GM23338 (cell line): ENCODE measurements at regions not wholly inside any gene's neighbourhood (a gene's known extent, or its start where the extent isn't known, plus 50 kb on each side); places are given as distances from the start of the nearest gene placed in this dataset.

Experiments used
- ATAC-seq: fragments of 200-7000 bp; cut with Tn5 transposase; 3 replicates; pipeline ENCODE4 v1.9.1; 2020
- DNase-seq: peaks from one replicate; pipeline ENCODE4 v3.0.0-alpha.2; 2015; ENCODE audit warnings: low spot score
- H2AFZ ChIP-seq: fragments of 200-600 bp; sonication (generic); 2 replicates; pipeline ENCODE4 v1.8.0; 2016; ENCODE audit warnings: antibody characterized with exemption, mild to moderate bottlenecking, moderate library complexity
- H3F3A ChIP-seq: fragments of 200-600 bp; sonication (generic); replicated peaks from 2 replicates; pipeline ENCODE4 v1.8.0; 2017; ENCODE audit warnings: antibody characterized with exemption, mixed run types, low read depth
- H3K27ac ChIP-seq: fragments of 200-600 bp; sonication (generic); 2 replicates; pipeline ENCODE4 v1.6.1; 2016; ENCODE audit warnings: low read depth
- H3K27me3 ChIP-seq: fragments of 200-600 bp; sonication (generic); 2 replicates; pipeline ENCODE4 v1.8.0; 2016; ENCODE audit warnings: mild to moderate bottlenecking, mixed run types, moderate library complexity; ENCODE audit not compliant: insufficient read depth
- H3K36me3 ChIP-seq: fragments of 200-600 bp; sonication (generic); 2 replicates; pipeline ENCODE4 v1.8.0; 2016; ENCODE audit warnings: mild to moderate bottlenecking; ENCODE audit not compliant: insufficient read depth
- H3K4me1 ChIP-seq: fragments of 200-600 bp; sonication (generic); 2 replicates; pipeline ENCODE4 v1.8.0; 2016; ENCODE audit warnings: mild to moderate bottlenecking, moderate library complexity; ENCODE audit not compliant: insufficient read depth
- H3K4me2 ChIP-seq: fragments of 200-600 bp; sonication (generic); 2 replicates; pipeline ENCODE4 v1.7.1; 2017; ENCODE audit warnings: mixed run types
- H3K4me3 ChIP-seq: fragments of 200-600 bp; sonication (generic); 2 replicates; pipeline ENCODE4 v1.6.1; 2016; ENCODE audit warnings: mixed run types
- H3K79me2 ChIP-seq: fragments of 200-600 bp; sonication (generic); replicated peaks from 2 replicates; pipeline ENCODE4 v1.8.0; 2017; ENCODE audit warnings: mild to moderate bottlenecking; ENCODE audit not compliant: insufficient read depth
- H3K9me2 ChIP-seq: fragments of 200-600 bp; sonication (generic); 2 replicates; pipeline ENCODE4 v1.8.0; 2017; ENCODE audit not compliant: insufficient read depth
- H4K20me1 ChIP-seq: fragments of 200-600 bp; sonication (generic); replicated peaks from 2 replicates; pipeline ENCODE4 v1.8.0; 2017; ENCODE audit warnings: mild to moderate bottlenecking; ENCODE audit not compliant: insufficient read depth
- H3K27ac Mint-ChIP-seq: 2 replicates; pipeline ENCODE4 v1.8.0; 2020; ENCODE audit warnings: inconsistent platforms, mild to moderate bottlenecking, moderate library complexity, mixed read lengths
- H3K27me3 Mint-ChIP-seq: 3 replicates; pipeline ENCODE4 v1.8.0; 2022; ENCODE audit warnings: low read depth, mild to moderate bottlenecking, moderate library complexity, mixed read lengths, inconsistent platforms; ENCODE audit not compliant: insufficient read depth, poor library complexity
- H3K36me3 Mint-ChIP-seq: 3 replicates; pipeline ENCODE4 v1.8.0; 2021; ENCODE audit warnings: low read depth, mild to moderate bottlenecking, inconsistent platforms, moderate library complexity, mixed read lengths
- H3K4me1 Mint-ChIP-seq: 3 replicates; pipeline ENCODE4 v1.8.0; 2020; ENCODE audit warnings: mild to moderate bottlenecking, inconsistent platforms, mixed read lengths
- H3K4me3 Mint-ChIP-seq: 3 replicates; pipeline ENCODE4 v1.8.0; 2021; ENCODE audit warnings: moderate library complexity, mild to moderate bottlenecking, inconsistent platforms, mixed read lengths
- H3K9me3 Mint-ChIP-seq: 3 replicates; pipeline ENCODE4 v1.8.0; 2020; ENCODE audit warnings: moderate library complexity, mild to moderate bottlenecking, inconsistent platforms, mixed read lengths
- NANOG ChIP-seq: IDR thresholded peaks from 2 replicates; pipeline ENCODE4 v1.6.1; 2016; ENCODE audit warnings: antibody characterized with exemption, borderline replicate concordance
- ZNF114 ChIP-seq: fragments of 250-450 bp; sonication (Bioruptor Pico); IDR thresholded peaks from 2 replicates; pipeline ENCODE4 v1.5.0; 2020; ENCODE audit warnings: mild to moderate bottlenecking, moderate library complexity
- TF ChIP-seq, protein P1 (sequence below): IDR thresholded peaks from one replicate; pipeline ENCODE4 v1.6.1; 2018; ENCODE audit warnings: antibody characterized with exemption; ENCODE audit not compliant: unreplicated experiment
- TF ChIP-seq, protein P2 (sequence below), 2 experiments: fragments of 200-600 bp in 1 of 2; sonication (generic) in 1 of 2; conservative IDR thresholded peaks; 2 replicates each; pipeline versions ENCODE4 v1.5.1 to v1.6.1; 2016 to 2017; ENCODE audit warnings: antibody characterized with exemption in 2 of 2, low read depth in 2 of 2, mild to moderate bottlenecking in 2 of 2, moderate library complexity in 1 of 2
- TF ChIP-seq, protein P3 (sequence below): fragments of 250-450 bp; sonication (Bioruptor Pico); IDR thresholded peaks from 2 replicates; pipeline ENCODE4 v1.5.0; 2020; ENCODE audit warnings: mild to moderate bottlenecking, moderate library complexity

DNA sequence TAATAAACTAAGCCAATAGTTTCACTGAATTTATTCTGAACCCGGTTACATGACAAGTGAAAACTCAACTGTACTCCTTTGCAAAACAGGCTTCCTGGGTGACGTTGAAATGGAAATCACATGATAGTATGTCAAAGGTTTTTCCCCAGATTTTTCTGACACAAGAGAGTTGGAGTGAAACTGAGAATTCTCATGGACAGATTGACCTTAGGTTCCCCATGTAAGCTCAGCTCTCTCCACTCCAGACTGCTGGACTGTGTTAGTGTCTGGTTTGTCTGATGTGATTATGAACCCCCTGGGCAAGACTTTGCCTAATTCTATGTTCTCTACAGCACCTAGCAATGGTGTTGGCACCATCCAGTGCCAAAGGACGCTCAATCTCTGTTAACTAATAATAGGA is 219.7 kb upstream of the COL8A1 start:
- H3K27me3 ChIP-seq, result no peaks in the 10 kb centered on the region
- no peak overlapping the region for H2AFZ ChIP-seq
- Mint-ChIP-seq H3K4me1 (no peaks in the 10 kb centered on the region), H3K27me3 (peaks cover 4% of the 10 kb centered on the region), H3K27ac (no peak overlapping the region), H3K36me3 (no peaks in the 10 kb centered on the region), H3K4me3 (no peak overlapping the region), H3K9me3 (no peaks in the 10 kb centered on the region)
- no peak overlapping the region for H3K4me3 ChIP-seq
- DNase-seq (no peak), ATAC-seq (no peak)
- H3K27ac ChIP-seq, result no peak overlapping the region
- H3K4me1 ChIP-seq, result peaks cover 5% of the 10 kb centered on the region; the same call in 1 of the 2 replicates
- TF ChIP-seq ZNF114, result no peak
- TF ChIP-seq, protein P1, sequence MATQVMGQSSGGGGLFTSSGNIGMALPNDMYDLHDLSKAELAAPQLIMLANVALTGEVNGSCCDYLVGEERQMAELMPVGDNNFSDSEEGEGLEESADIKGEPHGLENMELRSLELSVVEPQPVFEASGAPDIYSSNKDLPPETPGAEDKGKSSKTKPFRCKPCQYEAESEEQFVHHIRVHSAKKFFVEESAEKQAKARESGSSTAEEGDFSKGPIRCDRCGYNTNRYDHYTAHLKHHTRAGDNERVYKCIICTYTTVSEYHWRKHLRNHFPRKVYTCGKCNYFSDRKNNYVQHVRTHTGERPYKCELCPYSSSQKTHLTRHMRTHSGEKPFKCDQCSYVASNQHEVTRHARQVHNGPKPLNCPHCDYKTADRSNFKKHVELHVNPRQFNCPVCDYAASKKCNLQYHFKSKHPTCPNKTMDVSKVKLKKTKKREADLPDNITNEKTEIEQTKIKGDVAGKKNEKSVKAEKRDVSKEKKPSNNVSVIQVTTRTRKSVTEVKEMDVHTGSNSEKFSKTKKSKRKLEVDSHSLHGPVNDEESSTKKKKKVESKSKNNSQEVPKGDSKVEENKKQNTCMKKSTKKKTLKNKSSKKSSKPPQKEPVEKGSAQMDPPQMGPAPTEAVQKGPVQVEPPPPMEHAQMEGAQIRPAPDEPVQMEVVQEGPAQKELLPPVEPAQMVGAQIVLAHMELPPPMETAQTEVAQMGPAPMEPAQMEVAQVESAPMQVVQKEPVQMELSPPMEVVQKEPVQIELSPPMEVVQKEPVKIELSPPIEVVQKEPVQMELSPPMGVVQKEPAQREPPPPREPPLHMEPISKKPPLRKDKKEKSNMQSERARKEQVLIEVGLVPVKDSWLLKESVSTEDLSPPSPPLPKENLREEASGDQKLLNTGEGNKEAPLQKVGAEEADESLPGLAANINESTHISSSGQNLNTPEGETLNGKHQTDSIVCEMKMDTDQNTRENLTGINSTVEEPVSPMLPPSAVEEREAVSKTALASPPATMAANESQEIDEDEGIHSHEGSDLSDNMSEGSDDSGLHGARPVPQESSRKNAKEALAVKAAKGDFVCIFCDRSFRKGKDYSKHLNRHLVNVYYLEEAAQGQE, result no peak
- H3F3A ChIP-seq, result no peaks in the 10 kb centered on the region
- no peaks in the 10 kb centered on the region for H4K20me1 ChIP-seq
- peaks cover 13% of the 10 kb centered on the region for H3K9me2 ChIP-seq
- no peaks in the 10 kb centered on the region for H3K36me3 ChIP-seq
- no peaks in the 10 kb centered on the region for H3K79me2 ChIP-seq
- no peak overlapping the region for H3K4me2 ChIP-seq

DNA sequence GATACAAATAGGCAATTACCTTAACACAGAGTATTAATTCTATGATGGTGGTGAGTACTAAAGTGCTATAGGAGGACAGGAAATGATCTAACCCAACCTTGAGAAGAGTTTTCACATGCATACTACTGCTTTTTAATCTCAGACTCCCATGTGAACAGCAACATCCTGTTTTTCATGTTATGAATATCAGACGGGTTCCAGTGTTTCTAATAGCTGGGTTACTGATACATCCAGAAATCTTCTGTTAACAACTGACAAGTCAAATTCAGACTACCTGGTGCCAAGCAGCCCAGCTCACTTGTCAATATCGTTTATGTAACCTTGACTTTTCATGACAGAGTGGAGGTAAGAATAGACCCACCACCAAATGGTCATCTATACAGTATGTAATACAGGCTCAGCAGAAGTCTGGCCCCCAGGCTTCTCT is 220.2 kb upstream of the COL8A1 start:
- H3K27ac ChIP-seq, result no peak overlapping the region
- Mint-ChIP-seq H3K27me3 (peaks cover 4% of the 10 kb centered on the region), H3K36me3 (no peaks in the 10 kb centered on the region), H3K4me3 (no peak overlapping the region), H3K27ac (no peak overlapping the region), H3K4me1 (no peaks in the 10 kb centered on the region), H3K9me3 (no peaks in the 10 kb centered on the region)
- no peak overlapping the region for H3K4me3 ChIP-seq
- H3K27me3 ChIP-seq, result no peaks in the 10 kb centered on the region
- H3K36me3 ChIP-seq, result no peaks in the 10 kb centered on the region
- no peak overlapping the region for H2AFZ ChIP-seq
- ATAC-seq (no peak), DNase-seq (no peak)
- H3K4me2 ChIP-seq, result no peak overlapping the region
- no peaks in the 10 kb centered on the region for H3K79me2 ChIP-seq
- H3K9me2 ChIP-seq, result peaks cover 13% of the 10 kb centered on the region
- no peaks in the 10 kb centered on the region for H4K20me1 ChIP-seq
- no peaks in the 10 kb centered on the region for H3K4me1 ChIP-seq
- no peaks in the 10 kb centered on the region for H3F3A ChIP-seq
- no peak for TF ChIP-seq NANOG
- TF ChIP-seq, protein P2, sequence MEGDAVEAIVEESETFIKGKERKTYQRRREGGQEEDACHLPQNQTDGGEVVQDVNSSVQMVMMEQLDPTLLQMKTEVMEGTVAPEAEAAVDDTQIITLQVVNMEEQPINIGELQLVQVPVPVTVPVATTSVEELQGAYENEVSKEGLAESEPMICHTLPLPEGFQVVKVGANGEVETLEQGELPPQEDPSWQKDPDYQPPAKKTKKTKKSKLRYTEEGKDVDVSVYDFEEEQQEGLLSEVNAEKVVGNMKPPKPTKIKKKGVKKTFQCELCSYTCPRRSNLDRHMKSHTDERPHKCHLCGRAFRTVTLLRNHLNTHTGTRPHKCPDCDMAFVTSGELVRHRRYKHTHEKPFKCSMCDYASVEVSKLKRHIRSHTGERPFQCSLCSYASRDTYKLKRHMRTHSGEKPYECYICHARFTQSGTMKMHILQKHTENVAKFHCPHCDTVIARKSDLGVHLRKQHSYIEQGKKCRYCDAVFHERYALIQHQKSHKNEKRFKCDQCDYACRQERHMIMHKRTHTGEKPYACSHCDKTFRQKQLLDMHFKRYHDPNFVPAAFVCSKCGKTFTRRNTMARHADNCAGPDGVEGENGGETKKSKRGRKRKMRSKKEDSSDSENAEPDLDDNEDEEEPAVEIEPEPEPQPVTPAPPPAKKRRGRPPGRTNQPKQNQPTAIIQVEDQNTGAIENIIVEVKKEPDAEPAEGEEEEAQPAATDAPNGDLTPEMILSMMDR (conservative IDR thresholded peaks at IDR 0.05; ENCODE audit: low read depth in 2 of 2), result no peak
- TF ChIP-seq, protein P3, sequence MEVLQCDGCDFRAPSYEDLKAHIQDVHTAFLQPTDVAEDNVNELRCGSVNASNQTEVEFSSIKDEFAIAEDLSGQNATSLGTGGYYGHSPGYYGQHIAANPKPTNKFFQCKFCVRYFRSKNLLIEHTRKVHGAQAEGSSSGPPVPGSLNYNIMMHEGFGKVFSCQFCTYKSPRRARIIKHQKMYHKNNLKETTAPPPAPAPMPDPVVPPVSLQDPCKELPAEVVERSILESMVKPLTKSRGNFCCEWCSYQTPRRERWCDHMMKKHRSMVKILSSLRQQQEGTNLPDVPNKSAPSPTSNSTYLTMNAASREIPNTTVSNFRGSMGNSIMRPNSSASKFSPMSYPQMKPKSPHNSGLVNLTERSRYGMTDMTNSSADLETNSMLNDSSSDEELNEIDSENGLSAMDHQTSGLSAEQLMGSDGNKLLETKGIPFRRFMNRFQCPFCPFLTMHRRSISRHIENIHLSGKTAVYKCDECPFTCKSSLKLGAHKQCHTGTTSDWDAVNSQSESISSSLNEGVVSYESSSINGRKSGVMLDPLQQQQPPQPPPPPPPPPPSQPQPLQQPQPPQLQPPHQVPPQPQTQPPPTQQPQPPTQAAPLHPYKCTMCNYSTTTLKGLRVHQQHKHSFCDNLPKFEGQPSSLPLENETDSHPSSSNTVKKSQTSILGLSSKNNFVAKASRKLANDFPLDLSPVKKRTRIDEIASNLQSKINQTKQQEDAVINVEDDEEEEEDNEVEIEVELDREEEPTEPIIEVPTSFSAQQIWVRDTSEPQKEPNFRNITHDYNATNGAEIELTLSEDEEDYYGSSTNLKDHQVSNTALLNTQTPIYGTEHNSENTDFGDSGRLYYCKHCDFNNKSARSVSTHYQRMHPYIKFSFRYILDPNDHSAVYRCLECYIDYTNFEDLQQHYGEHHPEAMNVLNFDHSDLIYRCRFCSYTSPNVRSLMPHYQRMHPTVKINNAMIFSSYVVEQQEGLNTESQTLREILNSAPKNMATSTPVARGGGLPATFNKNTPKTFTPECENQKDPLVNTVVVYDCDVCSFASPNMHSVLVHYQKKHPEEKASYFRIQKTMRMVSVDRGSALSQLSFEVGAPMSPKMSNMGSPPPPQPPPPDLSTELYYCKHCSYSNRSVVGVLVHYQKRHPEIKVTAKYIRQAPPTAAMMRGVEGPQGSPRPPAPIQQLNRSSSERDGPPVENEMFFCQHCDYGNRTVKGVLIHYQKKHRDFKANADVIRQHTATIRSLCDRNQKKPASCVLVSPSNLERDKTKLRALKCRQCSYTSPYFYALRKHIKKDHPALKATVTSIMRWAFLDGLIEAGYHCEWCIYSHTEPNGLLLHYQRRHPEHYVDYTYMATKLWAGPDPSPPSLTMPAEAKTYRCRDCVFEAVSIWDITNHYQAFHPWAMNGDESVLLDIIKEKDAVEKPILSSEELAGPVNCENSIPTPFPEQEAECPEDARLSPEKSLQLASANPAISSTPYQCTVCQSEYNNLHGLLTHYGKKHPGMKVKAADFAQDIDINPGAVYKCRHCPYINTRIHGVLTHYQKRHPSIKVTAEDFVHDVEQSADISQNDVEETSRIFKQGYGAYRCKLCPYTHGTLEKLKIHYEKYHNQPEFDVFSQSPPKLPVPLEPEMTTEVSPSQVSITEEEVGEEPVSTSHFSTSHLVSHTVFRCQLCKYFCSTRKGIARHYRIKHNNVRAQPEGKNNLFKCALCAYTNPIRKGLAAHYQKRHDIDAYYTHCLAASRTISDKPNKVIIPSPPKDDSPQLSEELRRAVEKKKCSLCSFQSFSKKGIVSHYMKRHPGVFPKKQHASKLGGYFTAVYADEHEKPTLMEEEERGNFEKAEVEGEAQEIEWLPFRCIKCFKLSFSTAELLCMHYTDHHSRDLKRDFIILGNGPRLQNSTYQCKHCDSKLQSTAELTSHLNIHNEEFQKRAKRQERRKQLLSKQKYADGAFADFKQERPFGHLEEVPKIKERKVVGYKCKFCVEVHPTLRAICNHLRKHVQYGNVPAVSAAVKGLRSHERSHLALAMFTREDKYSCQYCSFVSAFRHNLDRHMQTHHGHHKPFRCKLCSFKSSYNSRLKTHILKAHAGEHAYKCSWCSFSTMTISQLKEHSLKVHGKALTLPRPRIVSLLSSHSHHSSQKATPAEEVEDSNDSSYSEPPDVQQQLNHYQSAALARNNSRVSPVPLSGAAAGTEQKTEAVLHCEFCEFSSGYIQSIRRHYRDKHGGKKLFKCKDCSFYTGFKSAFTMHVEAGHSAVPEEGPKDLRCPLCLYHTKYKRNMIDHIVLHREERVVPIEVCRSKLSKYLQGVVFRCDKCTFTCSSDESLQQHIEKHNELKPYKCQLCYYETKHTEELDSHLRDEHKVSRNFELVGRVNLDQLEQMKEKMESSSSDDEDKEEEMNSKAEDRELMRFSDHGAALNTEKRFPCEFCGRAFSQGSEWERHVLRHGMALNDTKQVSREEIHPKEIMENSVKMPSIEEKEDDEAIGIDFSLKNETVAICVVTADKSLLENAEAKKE (CRISPR knock-in tag), result no peak
- TF ChIP-seq, protein P1, result no peak
